ENCODE measurements at regions not wholly inside any gene's neighbourhood (a gene's known extent, or its start where the extent isn't known, plus 50 kb on each side); places are given as distances from the start of the nearest gene placed in this dataset.
A peak's percentile ranks its signal among the peaks of the same experiment; 100 is the strongest.

DNA sequence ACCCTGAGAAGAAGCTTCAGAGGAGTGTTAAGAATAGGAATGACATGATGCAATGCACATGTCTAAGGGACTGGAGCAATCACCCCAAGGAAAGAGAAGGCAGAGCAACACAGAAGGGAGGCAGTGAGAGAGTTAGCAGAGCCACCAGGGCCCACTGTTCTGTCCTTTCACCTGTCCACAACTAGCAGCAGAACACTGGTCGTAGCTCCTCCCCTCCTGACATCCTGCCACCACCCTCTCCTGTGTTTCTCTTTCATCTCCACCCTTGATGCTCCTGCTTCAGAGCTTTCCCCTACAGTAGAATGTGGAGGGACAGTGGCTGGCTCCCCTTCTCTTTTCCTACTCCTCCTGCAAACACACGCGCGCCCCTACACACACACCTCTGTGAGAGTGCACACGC is 483.4 kb upstream of the KIF2A start:
- intact Hi-C loops (cut with DNase I) = no loop called here
- no peak for DNase-seq
- H3K4me1 ChIP-seq (ENCODE audit: control insufficient read depth in 2 of 3, insufficient read depth in 2 of 3, low read depth in 1 of 3, low read length in 3 of 3) = no peaks in the 10 kb centered on the region
- no peaks in the 10 kb centered on the region for H3K9me3 ChIP-seq (ENCODE audit: control insufficient read depth in 2 of 3, insufficient read depth in 1 of 3, low read length in 3 of 3)
- no peak for FAIRE-seq
- TF ChIP-seq, protein P1, sequence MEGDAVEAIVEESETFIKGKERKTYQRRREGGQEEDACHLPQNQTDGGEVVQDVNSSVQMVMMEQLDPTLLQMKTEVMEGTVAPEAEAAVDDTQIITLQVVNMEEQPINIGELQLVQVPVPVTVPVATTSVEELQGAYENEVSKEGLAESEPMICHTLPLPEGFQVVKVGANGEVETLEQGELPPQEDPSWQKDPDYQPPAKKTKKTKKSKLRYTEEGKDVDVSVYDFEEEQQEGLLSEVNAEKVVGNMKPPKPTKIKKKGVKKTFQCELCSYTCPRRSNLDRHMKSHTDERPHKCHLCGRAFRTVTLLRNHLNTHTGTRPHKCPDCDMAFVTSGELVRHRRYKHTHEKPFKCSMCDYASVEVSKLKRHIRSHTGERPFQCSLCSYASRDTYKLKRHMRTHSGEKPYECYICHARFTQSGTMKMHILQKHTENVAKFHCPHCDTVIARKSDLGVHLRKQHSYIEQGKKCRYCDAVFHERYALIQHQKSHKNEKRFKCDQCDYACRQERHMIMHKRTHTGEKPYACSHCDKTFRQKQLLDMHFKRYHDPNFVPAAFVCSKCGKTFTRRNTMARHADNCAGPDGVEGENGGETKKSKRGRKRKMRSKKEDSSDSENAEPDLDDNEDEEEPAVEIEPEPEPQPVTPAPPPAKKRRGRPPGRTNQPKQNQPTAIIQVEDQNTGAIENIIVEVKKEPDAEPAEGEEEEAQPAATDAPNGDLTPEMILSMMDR (IDR thresholded peaks at IDR 0.05; ENCODE audit: borderline replicate concordance, extremely low read depth, insufficient read depth) = no peak
- no peaks in the 10 kb centered on the region for H3K36me3 ChIP-seq (ENCODE audit: control insufficient read depth in 2 of 3, insufficient read depth in 3 of 3, low read length in 3 of 3)
- no peaks in the 10 kb centered on the region for H3K27me3 ChIP-seq (ENCODE audit: control insufficient read depth, insufficient read depth, low read length)
- H3K9ac ChIP-seq (ENCODE audit: low read length in 3 of 3) = no peak overlapping the region
- H3K4me3 ChIP-seq (ENCODE audit: low read length in 3 of 3) = no peak overlapping the region
- no peak overlapping the region for H3K27ac ChIP-seq (ENCODE audit: low read depth in 2 of 2, low read length in 2 of 2)

DNA sequence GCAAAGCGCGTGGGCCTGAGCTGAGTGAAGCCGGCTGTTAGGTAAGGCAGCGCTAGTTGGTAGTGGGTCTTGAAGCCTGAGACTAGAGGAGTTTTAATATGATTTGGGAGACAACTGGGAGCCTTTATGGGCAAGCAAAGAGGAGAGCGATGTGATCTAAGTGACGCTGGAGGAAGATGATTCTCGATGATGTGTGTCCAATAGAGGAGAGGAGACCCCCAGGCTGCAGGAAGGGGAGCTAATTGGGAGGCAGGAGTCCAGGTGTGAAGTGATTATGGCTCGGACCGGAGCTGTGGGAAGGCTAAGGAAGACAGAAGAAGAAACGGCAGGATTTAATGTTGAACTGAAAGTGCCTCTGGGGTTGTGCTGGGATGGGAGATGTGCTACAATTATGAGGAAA is 482.9 kb upstream of the KIF2A start:
- H3K27ac ChIP-seq (ENCODE audit: low read depth in 2 of 2, low read length in 2 of 2) = no peak overlapping the region
- no peak for DNase-seq
- intact Hi-C loops (cut with DNase I) = no loop called here
- no peaks in the 10 kb centered on the region for H3K4me1 ChIP-seq (ENCODE audit: control insufficient read depth in 2 of 3, insufficient read depth in 2 of 3, low read depth in 1 of 3, low read length in 3 of 3)
- no peaks in the 10 kb centered on the region for H3K36me3 ChIP-seq (ENCODE audit: control insufficient read depth in 2 of 3, insufficient read depth in 3 of 3, low read length in 3 of 3)
- FAIRE-seq = no peak
- no peaks in the 10 kb centered on the region for H3K27me3 ChIP-seq (ENCODE audit: control insufficient read depth, insufficient read depth, low read length)
- H3K9me3 ChIP-seq (ENCODE audit: control insufficient read depth in 2 of 3, insufficient read depth in 1 of 3, low read length in 3 of 3) = no peaks in the 10 kb centered on the region
- H3K4me3 ChIP-seq (ENCODE audit: low read length in 3 of 3) = no peak overlapping the region
- no peak overlapping the region for H3K9ac ChIP-seq (ENCODE audit: low read length in 3 of 3)
- TF ChIP-seq, protein P1 (IDR thresholded peaks at IDR 0.05; ENCODE audit: borderline replicate concordance, extremely low read depth, insufficient read depth) = no peak

DNA sequence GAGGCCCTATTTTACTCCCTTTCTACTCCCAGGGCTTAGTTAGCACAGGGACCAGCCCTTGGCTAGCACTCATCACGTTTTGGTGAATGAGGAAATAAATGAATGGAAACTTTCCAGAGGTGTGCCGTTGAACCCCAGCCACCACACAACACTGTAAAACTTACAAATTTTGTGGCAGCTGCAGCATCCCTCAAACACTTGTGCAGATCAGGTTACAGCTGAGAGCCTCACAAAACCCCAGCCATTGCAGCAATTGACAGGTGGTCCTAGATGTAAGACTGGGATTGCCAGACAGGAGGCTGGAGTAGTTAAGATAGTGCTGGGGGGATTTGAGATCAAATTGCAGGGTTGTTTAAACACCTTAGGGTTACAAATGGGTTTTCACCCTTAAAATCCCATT is 482.2 kb upstream of the KIF2A start:
- Histone ChIP-seq H3K36me3 (ENCODE audit: control insufficient read depth in 2 of 3, insufficient read depth in 3 of 3, low read length in 3 of 3) (no peaks in the 10 kb centered on the region), H3K9me3 (ENCODE audit: control insufficient read depth in 2 of 3, insufficient read depth in 1 of 3, low read length in 3 of 3) (no peaks in the 10 kb centered on the region), H3K27ac (ENCODE audit: low read depth in 2 of 2, low read length in 2 of 2) (no peak overlapping the region), H3K4me3 (ENCODE audit: low read length in 3 of 3) (no peak overlapping the region), H3K4me1 (ENCODE audit: control insufficient read depth in 2 of 3, insufficient read depth in 2 of 3, low read depth in 1 of 3, low read length in 3 of 3) (no peaks in the 10 kb centered on the region), H3K27me3 (ENCODE audit: control insufficient read depth, insufficient read depth, low read length) (no peaks in the 10 kb centered on the region), H3K9ac (ENCODE audit: low read length in 3 of 3) (no peak overlapping the region)
- intact Hi-C loops (cut with DNase I) = no loop called here
- TF ChIP-seq, protein P1 (IDR thresholded peaks at IDR 0.05; ENCODE audit: borderline replicate concordance, extremely low read depth, insufficient read depth) = no peak
- FAIRE-seq (no peak), DNase-seq (peak in 2 of 5 donors; percentile 8 to 14)

DNA sequence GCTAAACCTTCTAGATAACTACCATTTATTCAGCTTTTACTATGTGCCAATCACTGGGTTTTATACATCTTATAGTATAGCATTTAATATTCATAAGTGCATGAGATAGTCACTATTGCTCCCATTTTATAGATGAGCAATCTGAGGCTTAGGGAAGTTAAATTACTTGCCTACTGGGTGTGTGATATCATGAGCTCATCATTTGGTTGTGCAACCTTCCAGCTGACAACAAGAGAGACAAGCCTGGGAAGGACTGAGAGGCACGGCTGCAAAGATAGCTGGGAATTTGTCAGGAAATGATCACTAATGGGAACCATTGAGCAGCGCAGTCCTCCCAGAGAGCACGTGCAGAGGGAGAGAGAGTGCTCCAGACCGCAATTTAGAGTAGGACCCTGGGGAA is 481.6 kb upstream of the KIF2A start:
- H3K4me3 ChIP-seq (ENCODE audit: low read length in 3 of 3) = no peak overlapping the region
- no peaks in the 10 kb centered on the region for H3K4me1 ChIP-seq (ENCODE audit: control insufficient read depth in 2 of 3, insufficient read depth in 2 of 3, low read depth in 1 of 3, low read length in 3 of 3)
- TF ChIP-seq, protein P1 (IDR thresholded peaks at IDR 0.05; ENCODE audit: borderline replicate concordance, extremely low read depth, insufficient read depth) = no peak
- H3K36me3 ChIP-seq (ENCODE audit: control insufficient read depth in 2 of 3, insufficient read depth in 3 of 3, low read length in 3 of 3) = no peaks in the 10 kb centered on the region
- no peak overlapping the region for H3K9ac ChIP-seq (ENCODE audit: low read length in 3 of 3)
- no peak overlapping the region for H3K27ac ChIP-seq (ENCODE audit: low read depth in 2 of 2, low read length in 2 of 2)
- no peaks in the 10 kb centered on the region for H3K27me3 ChIP-seq (ENCODE audit: control insufficient read depth, insufficient read depth, low read length)
- intact Hi-C loops (cut with DNase I) = no loop called here
- DNase-seq = no peak
- H3K9me3 ChIP-seq (ENCODE audit: control insufficient read depth in 2 of 3, insufficient read depth in 1 of 3, low read length in 3 of 3) = no peaks in the 10 kb centered on the region
- no peak for FAIRE-seq

Measured in kidney (tissue), 13 donors.